NCI-H2107 treated with DMSO at 0.1 percent for 48 hours (cell line): ENCODE measurements at regions not wholly inside any gene's neighbourhood (a gene's known extent, or its start where the extent isn't known, plus 50 kb on each side); places are given as distances from the start of the nearest gene placed in this dataset.
"Not testable (repeated sequence)": the region's sequence is repeated elsewhere in the genome, so short reads cannot be mapped to it uniquely, and the experiment has no call there.

Source experiments
- DNase-seq: peaks from one replicate; lab custom pipeline; 2025; ENCODE audit not compliant: unreplicated experiment; lab: John Stamatoyannopoulos, UW

DNA sequence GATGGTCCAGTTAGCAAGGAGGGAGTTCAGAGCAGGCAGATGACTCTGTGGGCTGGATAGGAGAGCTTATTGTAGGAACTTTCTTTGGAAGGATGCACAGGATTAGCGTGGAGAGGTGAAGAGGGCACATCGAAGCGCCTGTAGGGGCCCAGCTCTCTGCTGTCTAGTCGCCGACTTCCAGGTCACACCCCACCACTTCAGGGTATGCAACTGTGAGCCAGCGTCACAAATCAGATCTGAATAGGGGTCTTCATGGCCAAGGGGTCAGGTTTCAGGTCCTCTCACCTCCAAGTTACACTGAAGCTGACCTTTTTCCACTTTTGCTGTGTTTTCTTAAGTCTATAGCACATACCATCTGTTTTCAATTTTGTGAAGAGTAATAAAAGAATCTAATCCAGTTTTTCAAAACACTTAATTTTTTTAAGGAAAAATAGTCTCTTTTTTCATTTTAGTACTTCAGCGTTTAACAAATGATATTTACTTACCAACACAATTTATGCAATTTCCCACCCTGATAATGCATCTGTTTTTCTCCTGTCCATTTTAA, 364.2 kb upstream of the CLINT1 start:
- no peak for DNase-seq

DNA sequence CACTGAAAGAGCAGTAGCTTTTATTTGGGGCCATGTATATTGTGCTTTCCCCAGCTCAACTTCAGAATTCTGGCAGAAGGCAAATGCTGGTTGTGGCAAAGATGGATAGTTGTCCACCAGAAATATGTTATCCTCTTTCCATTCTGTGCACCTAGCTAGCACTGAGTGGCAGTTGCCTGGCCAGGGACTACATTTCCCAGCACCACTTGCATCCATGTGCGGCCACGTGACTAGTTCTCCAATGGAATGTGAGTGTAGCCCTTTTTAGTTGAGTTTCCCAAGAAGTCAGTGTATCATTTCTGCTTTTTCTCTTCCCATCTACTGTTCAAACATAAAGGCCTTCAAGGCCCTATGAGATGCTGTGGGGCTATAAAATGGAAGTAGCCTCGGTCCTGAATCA, 354.0 kb upstream of the CLINT1 start:
- DNase-seq = no peak

DNA sequence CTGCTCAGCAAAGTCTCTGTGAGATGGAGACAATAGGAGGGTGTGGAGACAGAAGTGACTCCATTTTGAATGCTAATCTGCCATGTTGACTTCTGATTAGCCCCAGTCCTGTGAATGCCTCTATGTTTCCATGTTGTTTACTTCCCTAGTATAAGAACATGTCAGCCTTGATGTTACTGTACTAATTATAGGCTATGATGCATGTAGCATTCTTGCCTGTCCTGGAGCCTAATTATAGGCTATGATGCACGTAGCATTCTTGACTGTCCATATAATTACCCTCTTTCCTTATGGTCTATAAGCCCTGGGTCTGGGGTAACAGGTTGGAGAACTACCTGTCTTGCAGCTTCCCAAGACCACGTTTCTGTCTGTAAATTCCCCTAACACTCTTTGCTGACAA, 353.3 kb upstream of the CLINT1 start:
- DNase-seq = no peak

DNA sequence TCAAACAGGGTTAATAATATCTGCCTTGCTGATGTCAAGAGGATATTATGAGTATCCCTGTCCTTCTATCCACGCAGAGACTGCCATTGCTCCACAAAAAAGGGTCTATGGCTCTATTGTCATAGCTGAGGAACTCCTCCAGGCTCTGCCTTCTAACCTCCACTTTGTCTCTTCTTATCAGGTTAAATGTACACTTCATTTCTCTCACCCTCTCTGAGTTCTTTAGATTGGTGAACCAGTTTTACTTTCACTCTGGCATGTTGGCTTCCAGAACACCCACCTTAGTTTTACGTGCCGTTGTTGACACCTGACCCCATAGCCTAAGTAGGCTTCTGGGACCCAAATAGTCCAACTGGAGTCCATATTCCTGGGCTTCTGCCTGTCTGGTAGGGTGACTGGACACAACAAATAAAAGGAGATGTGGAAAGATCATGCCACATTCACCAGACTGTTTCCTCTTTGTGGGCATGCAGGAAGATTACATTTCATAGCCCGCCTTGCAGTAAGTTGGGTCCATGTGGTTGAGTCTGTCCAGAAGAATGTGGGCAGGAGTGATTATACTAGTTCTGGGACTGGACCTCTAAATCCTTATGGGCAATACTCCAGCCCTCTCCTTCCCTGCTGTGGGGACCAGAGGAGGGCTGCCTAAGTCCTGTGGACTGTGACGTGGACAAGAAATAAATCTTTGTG, 350.4 kb upstream of the CLINT1 start:
- no peak for DNase-seq

GRCh38 chr5:158207733-158208132, 348.8 kb upstream of the CLINT1 start:
- DNase-seq = no peak

DNA sequence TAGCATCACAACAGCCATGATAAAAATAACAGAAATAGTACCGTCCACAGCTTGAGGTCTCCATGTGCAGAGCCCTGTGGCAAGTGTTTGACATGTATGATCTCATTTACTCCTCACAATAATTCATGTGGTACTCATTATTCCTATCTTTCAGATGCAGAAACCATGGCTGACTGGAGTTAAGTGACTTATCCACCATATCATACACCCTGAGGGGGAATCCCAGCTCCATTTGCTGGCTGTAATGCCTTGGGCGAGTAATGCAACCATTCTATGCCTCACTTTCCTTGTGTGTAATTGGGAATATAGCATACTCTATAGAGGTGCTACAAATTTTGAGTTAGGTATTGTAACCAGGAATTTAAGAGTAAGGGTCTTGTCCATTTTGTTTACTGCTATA, 347.0 kb upstream of the CLINT1 start:
- no peak for DNase-seq

DNA sequence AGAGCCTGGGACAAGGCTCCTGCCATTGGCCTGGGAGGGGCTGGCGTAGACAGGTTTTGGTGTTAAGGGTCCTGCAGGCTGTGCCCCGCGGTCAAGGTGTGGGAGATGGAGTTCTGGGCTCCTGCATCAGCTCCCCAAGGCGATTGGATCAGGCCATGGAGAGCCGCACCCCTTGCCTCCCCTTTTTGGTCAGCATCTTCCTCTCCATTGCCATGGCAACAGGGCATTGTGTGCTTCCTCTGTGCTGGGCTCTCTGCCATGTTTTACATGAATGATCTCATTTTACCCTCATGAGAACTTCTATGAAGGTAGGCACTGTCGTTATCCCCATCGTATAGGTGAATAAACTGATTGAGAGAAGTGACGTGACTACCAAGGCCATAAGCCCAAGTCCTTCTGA, 344.3 kb upstream of the CLINT1 start:
- no peak for DNase-seq

GRCh38 chr5:158202801-158203200, 343.9 kb upstream of the CLINT1 start:
- DNase-seq = no peak

DNA sequence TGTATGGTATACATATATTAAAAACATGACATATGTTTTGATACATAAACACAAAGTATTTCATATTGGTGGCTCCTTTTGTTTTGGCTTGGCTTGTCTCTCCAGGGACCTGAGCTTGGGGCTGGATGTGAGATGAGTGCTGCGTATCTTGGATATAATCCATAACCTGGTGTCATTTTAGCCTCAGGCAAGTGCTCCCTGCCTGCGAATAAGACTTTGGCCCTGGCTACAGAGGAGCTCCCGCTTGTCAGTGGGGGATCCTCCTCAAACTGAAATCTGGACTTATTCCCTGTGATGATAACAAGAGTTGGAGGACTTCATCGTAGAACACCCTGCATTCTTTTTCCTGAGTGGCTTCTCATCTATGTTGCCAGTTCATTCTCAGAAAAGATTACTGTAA, 341.7 kb upstream of the CLINT1 start:
- DNase-seq = no peak

- DNase-seq = no peak
These were observed 339.7 kb upstream of the CLINT1 start for GRCh38 chr5:158198636-158199035.

DNA sequence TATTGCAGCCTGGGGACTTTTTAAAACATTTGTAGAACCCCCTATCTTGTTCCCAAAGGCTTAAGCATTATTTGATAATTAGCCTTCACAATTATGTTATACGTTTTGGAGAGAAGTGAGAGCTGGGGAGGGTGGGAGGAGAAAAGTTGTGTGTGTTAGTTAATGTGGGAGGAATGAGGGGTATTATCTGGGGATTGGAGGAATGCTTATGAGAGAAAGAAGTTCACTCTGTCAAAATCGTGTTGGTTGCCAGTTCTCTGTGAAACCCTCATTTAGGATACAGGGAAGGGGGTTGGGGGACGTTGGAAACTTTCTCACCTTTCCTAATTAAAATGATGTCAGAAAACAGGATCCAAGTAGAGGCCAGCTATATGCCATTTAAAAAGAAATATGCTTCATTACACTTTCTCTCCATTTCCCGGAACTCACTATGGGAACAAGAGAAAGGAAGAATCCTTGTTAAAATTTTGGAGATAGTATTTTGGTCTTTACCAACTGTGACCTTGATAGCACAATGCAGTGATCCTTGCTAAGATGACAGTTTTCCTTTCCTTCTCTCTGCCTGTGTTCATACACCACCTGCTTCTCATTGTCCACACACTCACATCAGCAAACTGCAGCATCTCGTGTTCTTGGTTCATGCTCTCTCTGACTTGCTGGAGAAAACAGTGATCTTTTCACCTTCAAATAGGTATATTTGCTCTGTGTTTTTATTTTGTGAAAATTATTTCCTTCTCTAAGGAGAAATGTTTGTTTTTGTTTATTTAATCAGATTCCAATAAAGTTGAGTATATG, 336.7 kb upstream of the CLINT1 start:
- DNase-seq = no peak

- DNase-seq = no peak
These were observed 335.6 kb upstream of the CLINT1 start for GRCh38 chr5:158194561-158194976.

- DNase-seq = not testable (repeated sequence)
These were observed 334.4 kb upstream of the CLINT1 start for GRCh38 chr5:158193395-158193794.

DNA sequence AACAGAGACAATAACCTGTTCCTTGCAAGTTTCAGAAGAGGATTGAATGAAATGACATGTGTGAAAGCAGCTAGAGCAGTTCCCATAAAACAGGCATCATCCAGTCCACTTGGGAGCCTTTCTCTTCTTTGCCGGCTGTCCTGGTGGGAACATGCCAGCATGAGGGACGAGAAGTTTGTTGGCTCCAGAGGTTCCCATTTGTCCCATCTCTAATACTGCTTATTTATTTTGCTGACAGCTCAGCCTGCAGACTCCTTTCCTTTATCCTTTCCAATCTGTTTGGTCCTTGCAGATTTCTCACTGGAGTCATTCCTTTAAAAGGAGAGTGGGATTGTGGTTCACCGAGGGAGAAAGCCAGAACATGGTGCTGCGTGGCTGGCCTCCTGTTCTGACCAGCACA, 321.5 kb upstream of the CLINT1 start:
- no peak for DNase-seq

DNA sequence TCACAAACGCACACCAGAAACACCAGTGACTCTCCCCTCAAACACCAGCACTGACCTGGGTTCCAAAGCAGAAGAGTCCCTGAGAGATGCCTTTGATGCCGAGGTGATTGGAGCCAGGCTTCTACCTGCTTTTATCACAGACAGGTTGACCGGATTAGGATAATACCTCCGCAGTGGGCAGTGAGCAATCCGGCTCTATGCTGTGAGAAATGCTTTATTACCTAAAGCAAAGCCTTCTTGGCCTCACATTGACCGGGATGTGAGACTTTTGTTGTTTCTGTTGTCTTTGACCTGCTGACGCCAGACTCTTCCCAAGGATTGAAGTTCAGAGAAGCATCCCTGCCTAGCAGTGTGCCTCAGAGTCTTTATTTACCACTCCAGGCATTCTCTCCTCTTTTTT, 320.3 kb upstream of the CLINT1 start:
- no peak for DNase-seq

- DNase-seq = no peak
These were observed 319.6 kb upstream of the CLINT1 start for GRCh38 chr5:158178535-158178934.

DNA sequence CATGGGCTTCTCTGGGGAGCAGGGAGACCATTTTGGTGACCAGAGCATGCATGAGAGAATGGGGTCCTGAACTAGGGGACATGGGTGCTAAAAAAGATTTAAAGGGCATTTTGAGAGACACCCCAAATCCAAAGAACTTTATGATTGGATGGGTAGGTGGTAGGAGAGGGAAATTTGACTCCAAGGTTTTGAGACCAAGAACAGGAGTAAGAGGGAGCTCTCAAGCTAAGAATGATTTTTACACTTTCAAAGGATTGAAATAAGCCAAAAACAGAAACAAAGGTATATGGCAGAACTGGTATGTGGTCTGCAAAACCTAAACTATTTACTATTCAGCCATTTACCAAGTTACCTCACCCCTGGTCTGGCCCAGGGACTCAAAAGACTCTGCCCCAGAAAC, 318.2 kb upstream of the CLINT1 start:
- DNase-seq = no peak

DNA sequence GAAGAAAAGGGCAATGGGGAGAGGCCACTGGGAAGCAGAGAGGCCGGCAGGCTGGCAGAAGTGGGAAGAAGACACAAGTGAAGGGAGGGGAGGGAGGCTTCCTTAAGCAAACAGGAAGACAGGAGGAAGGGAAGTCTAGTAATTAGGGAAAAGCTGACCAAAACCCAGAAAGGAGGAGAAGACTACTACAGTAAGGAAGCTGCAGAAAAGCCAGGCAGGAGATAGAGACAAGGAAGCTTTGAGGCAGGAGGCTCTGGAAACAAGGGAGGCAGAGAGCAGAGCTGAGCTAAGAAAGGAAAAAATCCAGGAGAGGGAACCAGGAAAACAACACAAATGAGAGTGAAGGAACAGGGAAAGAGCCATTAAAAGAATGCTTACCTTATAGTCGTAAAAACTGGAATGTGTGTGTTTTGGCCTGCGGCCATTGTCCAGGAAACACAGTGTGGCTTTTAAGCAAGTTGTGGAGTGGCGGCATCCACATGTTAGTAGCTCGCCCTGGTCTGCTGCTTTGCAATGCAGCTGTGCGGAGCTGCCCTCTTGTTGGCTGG, 317.1 kb upstream of the CLINT1 start:
- DNase-seq = no peak

DNA sequence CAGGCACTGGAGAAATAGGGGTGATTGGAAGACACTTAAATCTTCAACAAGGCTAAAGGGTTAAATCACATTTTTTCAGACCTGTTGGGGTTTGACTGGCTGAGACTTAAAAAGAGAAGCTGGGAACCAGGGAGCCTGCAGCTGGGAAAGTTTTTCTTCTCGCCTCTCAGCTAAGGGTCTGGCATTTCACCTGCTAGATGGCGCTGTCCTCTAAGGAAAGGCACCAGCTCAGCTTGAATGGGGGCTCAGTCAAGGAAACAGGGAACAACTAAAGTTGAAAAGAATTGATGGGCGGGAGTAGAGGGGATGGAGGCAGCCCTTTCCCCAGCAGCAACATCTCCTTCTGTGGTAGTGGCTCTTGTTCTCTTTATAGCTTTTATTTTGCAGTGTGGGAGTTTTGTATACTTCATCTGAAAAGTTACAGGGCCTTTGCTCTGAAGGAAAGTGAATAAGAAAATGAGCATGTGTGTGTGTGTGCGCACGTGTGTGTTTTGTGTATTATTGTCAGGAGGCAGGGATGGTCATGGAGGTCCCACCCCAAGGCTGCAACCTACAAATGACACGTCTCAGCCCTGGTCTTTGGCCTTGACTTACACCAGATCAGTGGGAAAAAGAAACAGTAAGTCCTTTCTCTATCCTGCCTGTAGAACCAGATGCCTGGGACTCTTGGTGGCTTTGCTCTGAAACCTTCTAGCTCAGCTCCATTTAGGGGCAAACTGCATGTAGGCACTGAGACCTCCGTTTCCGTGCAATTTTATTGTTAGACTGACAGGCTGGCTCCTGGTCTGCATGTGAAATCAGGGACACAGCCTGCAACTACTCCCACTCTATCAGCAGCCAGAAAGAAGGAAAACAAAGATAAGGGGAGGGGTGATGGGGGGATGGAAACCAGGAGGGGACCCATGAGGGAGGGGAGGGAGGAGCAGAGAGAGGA, 316.2 kb upstream of the CLINT1 start:
- peak; percentile 34 for DNase-seq

DNA sequence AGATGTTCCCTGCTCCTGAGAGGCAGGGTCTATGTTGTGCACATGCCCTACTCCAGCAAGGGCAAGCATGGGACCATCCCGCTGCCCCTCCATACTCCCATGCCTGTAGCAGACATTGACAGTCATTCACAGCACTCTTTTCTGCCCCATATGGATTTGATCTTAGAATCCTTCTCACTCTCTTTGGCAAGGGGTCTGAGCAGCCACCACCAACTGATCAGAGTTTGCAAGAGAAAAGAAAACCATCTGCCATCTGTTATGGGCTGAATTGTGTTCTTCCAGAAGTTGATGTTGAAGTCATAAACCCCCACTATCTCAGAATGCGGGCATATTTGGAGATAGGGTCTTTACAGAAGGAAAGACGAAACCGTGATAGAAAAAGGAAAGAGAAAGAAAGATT, 315.1 kb upstream of the CLINT1 start:
- DNase-seq = no peak

GRCh38 chr5:158172005-158172404, 313.1 kb upstream of the CLINT1 start:
- no peak for DNase-seq
